Kidney (tissue), 13 donors: ENCODE measurements at regions not wholly inside any gene's neighbourhood (a gene's known extent, or its start where the extent isn't known, plus 50 kb on each side); places are given as distances from the start of the nearest gene placed in this dataset.

Experiments
- DNase-seq, 5 donors: peaks; one replicate each; pipeline ENCODE4 v3.0.0-alpha.2; 2013 to 2020
- FAIRE-seq: peaks from 2 replicates; lab custom pipeline; 2012; peaks lifted over from hg19 to GRCh38; lab: Jason Lieb, UNC
- H3K27ac ChIP-seq, 2 donors: one replicate each; pipeline ENCODE4 v1.7.0; 2013; ENCODE audit warnings: low read depth in 2 of 2, low read length in 2 of 2, inconsistent platforms in 1 of 2
- H3K27me3 ChIP-seq: one replicate; pipeline ENCODE4 v1.7.1; 2013; ENCODE audit warnings: low read length, inconsistent platforms; ENCODE audit not compliant: control insufficient read depth, insufficient read depth
- H3K36me3 ChIP-seq, 3 donors: one replicate each; pipeline versions ENCODE4 v1.7.0 to v1.7.1; 2013; ENCODE audit warnings: low read length in 3 of 3, control low read depth in 1 of 3, inconsistent platforms in 1 of 3; ENCODE audit not compliant: insufficient read depth in 3 of 3, control insufficient read depth in 2 of 3
- H3K4me1 ChIP-seq, 3 donors: one replicate each; pipeline versions ENCODE4 v1.7.0 to v1.7.1; 2013; ENCODE audit warnings: low read length in 3 of 3, inconsistent platforms in 1 of 3, low read depth in 1 of 3; ENCODE audit not compliant: control insufficient read depth in 2 of 3, insufficient read depth in 2 of 3
- H3K4me3 ChIP-seq, 3 donors: one replicate each; pipeline versions ENCODE4 v1.7.0 to v1.8.1; 2013; ENCODE audit warnings: low read length in 3 of 3, control low read depth in 1 of 3, inconsistent platforms in 1 of 3
- H3K9ac ChIP-seq, 3 donors: one replicate each; pipeline versions ENCODE4 v1.7.0 to v1.7.1; 2013; ENCODE audit warnings: low read length in 3 of 3, control low read depth in 1 of 3, inconsistent platforms in 1 of 3
- H3K9me3 ChIP-seq, 3 donors: one replicate each; pipeline versions ENCODE4 v1.7.0 to v1.7.1; 2013; ENCODE audit warnings: low read length in 3 of 3, control low read depth in 1 of 3, inconsistent platforms in 1 of 3; ENCODE audit not compliant: control insufficient read depth in 2 of 3, insufficient read depth in 1 of 3
- CTCF ChIP-seq: IDR thresholded peaks from 3 replicates; pipeline ENCODE4 v1.5.1; 2012; ENCODE audit warnings: mild to moderate bottlenecking, moderate library complexity, borderline replicate concordance; ENCODE audit not compliant: insufficient read depth; ENCODE audit errors: extremely low read depth
- intact Hi-C: fragments of 100-400 bp; cut with DNase I; formaldehyde crosslinking; loops from one replicate; pipeline ENCODE4 v1.11.1; 2022
- donor health status: control.
- donor health status: control.
- donor health status: control.
- donor health status: control.
- donor health status: control.
- donor health status: DM: yes; HTN: yes; CAD: no.
- donor health status: Normal renal cell carcinoma (clear cell type).

GRCh38 chr6:105868823-105869460 is 217.2 kb upstream of the PRDM1 start:
- Histone ChIP-seq H3K9me3 (no peaks in the 10 kb centered on the region), H3K27ac (no peak overlapping the region), H3K4me3 (no peak overlapping the region), H3K27me3 (no peaks in the 10 kb centered on the region), H3K4me1 (no peaks in the 10 kb centered on the region), H3K9ac (no peak overlapping the region), H3K36me3 (no peaks in the 10 kb centered on the region)
- DNase-seq: no peak
- TF ChIP-seq CTCF: no peak
- FAIRE-seq: no peak
- intact Hi-C loops: no loop called here

- no peak for TF ChIP-seq CTCF
- FAIRE-seq (no peak), DNase-seq (no peak)
- Histone ChIP-seq H3K9me3 (no peaks in the 10 kb centered on the region), H3K36me3 (no peaks in the 10 kb centered on the region), H3K9ac (no peak overlapping the region), H3K4me1 (no peaks in the 10 kb centered on the region), H3K4me3 (no peak overlapping the region), H3K27me3 (no peaks in the 10 kb centered on the region), H3K27ac (no peak overlapping the region)
- intact Hi-C loops: no loop called here
Observed at GRCh38 chr6:105867821-105868220, 218.3 kb upstream of the PRDM1 start.

GRCh38 chr6:105867277-105867676 is 218.9 kb upstream of the PRDM1 start:
- no peak for DNase-seq
- no peak overlapping the region for H3K9ac ChIP-seq
- H3K27ac ChIP-seq: no peak overlapping the region
- no peak for TF ChIP-seq CTCF
- H3K27me3 ChIP-seq: no peaks in the 10 kb centered on the region
- intact Hi-C loops: no loop called here
- H3K36me3 ChIP-seq: no peaks in the 10 kb centered on the region
- no peaks in the 10 kb centered on the region for H3K4me1 ChIP-seq
- no peaks in the 10 kb centered on the region for H3K9me3 ChIP-seq
- H3K4me3 ChIP-seq: no peak overlapping the region
- FAIRE-seq: no peak
